DOHH2 (cell line): ENCODE measurements at regions not wholly inside any gene's neighbourhood (a gene's known extent, or its start where the extent isn't known, plus 50 kb on each side); places are given as distances from the start of the nearest gene placed in this dataset.

Experiments used
- EZH2phosphoT487 ChIP-seq: fragments of 200-600 bp; sonication (generic); IDR thresholded peaks from 2 replicates; pipeline ENCODE4 v1.6.1; 2017; ENCODE audit warnings: borderline replicate concordance, mild to moderate bottlenecking, antibody characterized with exemption, low read length, moderate library complexity, mixed read lengths
- TF ChIP-seq, protein P1 (sequence below): fragments of 200-600 bp; sonication (generic); IDR thresholded peaks from one replicate; pipeline ENCODE4 v1.5.1; 2014; ENCODE audit warnings: antibody characterized with exemption, mild to moderate bottlenecking, low read depth, low read length; ENCODE audit not compliant: poor library complexity, severe bottlenecking

GRCh38 chr1:227459977-227460376, 103.4 kb upstream of the ZNF678 start:
- TF ChIP-seq, protein P1, sequence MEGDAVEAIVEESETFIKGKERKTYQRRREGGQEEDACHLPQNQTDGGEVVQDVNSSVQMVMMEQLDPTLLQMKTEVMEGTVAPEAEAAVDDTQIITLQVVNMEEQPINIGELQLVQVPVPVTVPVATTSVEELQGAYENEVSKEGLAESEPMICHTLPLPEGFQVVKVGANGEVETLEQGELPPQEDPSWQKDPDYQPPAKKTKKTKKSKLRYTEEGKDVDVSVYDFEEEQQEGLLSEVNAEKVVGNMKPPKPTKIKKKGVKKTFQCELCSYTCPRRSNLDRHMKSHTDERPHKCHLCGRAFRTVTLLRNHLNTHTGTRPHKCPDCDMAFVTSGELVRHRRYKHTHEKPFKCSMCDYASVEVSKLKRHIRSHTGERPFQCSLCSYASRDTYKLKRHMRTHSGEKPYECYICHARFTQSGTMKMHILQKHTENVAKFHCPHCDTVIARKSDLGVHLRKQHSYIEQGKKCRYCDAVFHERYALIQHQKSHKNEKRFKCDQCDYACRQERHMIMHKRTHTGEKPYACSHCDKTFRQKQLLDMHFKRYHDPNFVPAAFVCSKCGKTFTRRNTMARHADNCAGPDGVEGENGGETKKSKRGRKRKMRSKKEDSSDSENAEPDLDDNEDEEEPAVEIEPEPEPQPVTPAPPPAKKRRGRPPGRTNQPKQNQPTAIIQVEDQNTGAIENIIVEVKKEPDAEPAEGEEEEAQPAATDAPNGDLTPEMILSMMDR = no peak
- no peak for TF ChIP-seq EZH2phosphoT487
